ENCODE measurements at regions not wholly inside any gene's neighbourhood (a gene's known extent, or its start where the extent isn't known, plus 50 kb on each side); places are given as distances from the start of the nearest gene placed in this dataset.

DNA sequence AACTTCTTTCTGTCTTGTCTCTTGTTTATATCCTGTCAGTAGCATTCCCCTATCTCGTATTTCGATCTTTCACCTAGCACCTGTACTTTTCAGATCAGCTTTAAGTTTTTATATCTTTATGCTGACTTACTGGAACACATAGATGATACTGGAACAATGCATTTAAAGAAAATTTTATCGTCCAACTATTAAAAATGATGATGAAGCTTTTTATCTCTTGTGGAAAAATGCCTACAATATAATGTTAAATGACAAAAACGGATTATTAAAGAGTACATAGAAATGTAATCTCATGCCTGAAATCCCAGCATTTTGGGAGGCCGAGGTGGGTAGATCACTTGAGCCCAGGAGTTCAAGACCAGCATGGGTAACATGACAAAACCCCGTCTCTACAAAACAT lies 139.5 kb downstream of the ZPLD1 start:
- H3K9me3 ChIP-seq, result no peaks in the 10 kb centered on the region
- intact Hi-C loops (cut with DNase I), result no loop called here

DNA sequence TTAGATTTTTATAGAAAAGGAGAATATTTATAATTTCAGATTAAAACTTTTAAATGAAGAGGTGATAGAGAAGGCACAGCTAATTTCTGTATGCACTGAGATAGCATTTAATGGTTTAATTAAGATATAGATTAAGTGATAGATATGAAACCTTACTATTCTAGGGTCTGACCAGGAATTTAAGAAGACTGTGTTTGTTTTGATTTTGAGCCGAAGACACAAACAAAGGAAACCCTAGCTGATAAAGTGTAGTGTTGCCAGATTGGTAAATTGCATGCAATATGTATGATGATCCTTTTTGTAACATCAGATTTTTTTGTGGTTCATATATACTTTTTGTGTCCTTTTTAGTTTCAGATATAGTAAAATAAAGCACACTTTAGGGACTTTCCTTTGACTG lies 141.8 kb downstream of the ZPLD1 start:
- intact Hi-C loops (cut with DNase I), result no loop called here
- H3K27ac ChIP-seq, result no peak overlapping the region
- H3K27me3 ChIP-seq, result no peaks in the 10 kb centered on the region
- H3K36me3 ChIP-seq, result no peaks in the 10 kb centered on the region
- no peak for TF ChIP-seq POLR2AphosphoS5 (IDR thresholded peaks at IDR 0.05)
- no peak for TF ChIP-seq POLR2A (IDR thresholded peaks at IDR 0.05)
- TF ChIP-seq, protein P1, sequence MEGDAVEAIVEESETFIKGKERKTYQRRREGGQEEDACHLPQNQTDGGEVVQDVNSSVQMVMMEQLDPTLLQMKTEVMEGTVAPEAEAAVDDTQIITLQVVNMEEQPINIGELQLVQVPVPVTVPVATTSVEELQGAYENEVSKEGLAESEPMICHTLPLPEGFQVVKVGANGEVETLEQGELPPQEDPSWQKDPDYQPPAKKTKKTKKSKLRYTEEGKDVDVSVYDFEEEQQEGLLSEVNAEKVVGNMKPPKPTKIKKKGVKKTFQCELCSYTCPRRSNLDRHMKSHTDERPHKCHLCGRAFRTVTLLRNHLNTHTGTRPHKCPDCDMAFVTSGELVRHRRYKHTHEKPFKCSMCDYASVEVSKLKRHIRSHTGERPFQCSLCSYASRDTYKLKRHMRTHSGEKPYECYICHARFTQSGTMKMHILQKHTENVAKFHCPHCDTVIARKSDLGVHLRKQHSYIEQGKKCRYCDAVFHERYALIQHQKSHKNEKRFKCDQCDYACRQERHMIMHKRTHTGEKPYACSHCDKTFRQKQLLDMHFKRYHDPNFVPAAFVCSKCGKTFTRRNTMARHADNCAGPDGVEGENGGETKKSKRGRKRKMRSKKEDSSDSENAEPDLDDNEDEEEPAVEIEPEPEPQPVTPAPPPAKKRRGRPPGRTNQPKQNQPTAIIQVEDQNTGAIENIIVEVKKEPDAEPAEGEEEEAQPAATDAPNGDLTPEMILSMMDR (IDR thresholded peaks at IDR 0.05), result no peak
- TF ChIP-seq EP300 (IDR thresholded peaks at IDR 0.05), result no peak
- no peaks in the 10 kb centered on the region for H3K9me3 ChIP-seq
- WGBS, 2 donors, result 60 to 75% methylated on average over 1 of the region's 1 CpG
- H3K4me1 ChIP-seq, result no peaks in the 10 kb centered on the region
- no peak for DNase-seq
- no peak overlapping the region for H3K4me3 ChIP-seq

More for the DNA sequence above, 139.5 kb downstream of the ZPLD1 start:
- no peak overlapping the region for H3K27ac ChIP-seq
- no peaks in the 10 kb centered on the region for H3K4me1 ChIP-seq
- WGBS, 2 donors, result 63 to 78% methylated on average over 6 of the region's 6 CpGs
- H3K4me3 ChIP-seq, result no peak overlapping the region
- no peak for DNase-seq
- H3K27me3 ChIP-seq, result no peaks in the 10 kb centered on the region
- TF ChIP-seq POLR2A (IDR thresholded peaks at IDR 0.05) (no peak), POLR2AphosphoS5 (IDR thresholded peaks at IDR 0.05) (no peak), EP300 (IDR thresholded peaks at IDR 0.05) (no peak)
- TF ChIP-seq, protein P1 (IDR thresholded peaks at IDR 0.05), result no peak
- no peaks in the 10 kb centered on the region for H3K36me3 ChIP-seq

DNA sequence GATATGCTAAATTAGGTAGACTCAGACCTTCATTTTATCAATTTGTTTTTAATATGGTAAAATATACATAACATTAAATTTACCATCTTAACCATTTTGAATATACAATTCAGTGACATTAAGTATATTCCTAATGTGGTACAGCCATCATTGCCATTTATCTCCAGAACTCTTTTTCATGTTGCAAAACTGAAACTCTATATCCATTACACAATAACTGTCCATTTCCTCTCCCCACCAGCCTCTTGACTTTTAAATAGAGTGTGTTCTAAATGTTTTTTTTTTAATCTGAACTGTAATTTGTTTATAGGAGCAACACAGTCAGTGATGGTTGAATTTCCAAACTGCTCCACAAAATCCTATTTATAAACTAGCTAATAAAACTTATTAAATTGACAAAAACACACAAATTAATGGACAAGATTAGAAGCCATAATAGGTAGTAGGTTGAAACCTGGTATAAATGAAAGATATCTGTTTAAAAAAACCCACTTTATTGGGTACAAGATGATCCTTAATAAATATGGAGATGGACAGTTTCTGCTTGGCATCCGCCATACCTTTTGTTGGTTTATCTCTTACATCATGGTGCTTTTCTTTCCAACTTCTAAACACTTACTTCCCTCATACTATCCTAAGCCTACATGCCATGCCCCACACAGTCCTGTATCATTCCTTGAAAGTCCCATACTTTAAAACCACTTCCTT lies 142.4 kb downstream of the ZPLD1 start:
- TF ChIP-seq POLR2AphosphoS5 (IDR thresholded peaks at IDR 0.05), result no peak
- TF ChIP-seq POLR2A (IDR thresholded peaks at IDR 0.05), result no peak
- no peak for TF ChIP-seq EP300 (IDR thresholded peaks at IDR 0.05)
- TF ChIP-seq, protein P1 (IDR thresholded peaks at IDR 0.05), result no peak
- Histone ChIP-seq H3K27me3 (no peaks in the 10 kb centered on the region), H3K27ac (no peak overlapping the region), H3K9me3 (no peaks in the 10 kb centered on the region), H3K4me1 (no peaks in the 10 kb centered on the region), H3K4me3 (no peak overlapping the region), H3K36me3 (no peaks in the 10 kb centered on the region)
- intact Hi-C loops (cut with DNase I), result no loop called here
- WGBS, 2 donors, result 82 to 98% methylated on average over 1 of the region's 1 CpG
- DNase-seq, result no peak

DNA sequence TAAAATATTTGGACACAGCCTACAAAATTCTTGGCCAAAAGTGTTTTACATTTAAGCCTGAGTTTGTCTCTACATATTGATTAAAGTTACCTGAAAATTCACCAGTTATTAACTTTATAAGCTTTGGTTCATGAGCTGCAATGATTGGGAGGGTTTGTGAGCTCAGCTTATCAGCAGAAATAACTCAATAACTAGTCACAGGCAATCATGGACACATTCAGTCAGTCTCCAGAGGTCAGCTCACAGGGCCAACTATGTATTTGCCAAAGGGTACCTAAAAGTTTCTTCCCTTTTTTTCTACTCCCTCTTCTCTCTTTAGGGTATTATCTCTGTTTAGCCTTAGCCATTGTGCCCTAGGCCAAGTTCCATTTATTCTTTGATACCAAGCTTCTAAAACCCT lies 145.9 kb downstream of the ZPLD1 start:
- intact Hi-C loops (cut with DNase I), result no loop called here
- DNase-seq, result no peak
- Histone ChIP-seq H3K9me3 (no peaks in the 10 kb centered on the region), H3K27me3 (no peaks in the 10 kb centered on the region), H3K36me3 (no peaks in the 10 kb centered on the region), H3K4me1 (no peaks in the 10 kb centered on the region), H3K27ac (no peak overlapping the region), H3K4me3 (no peak overlapping the region)
- TF ChIP-seq EP300 (IDR thresholded peaks at IDR 0.05) (no peak), POLR2A (IDR thresholded peaks at IDR 0.05) (no peak), POLR2AphosphoS5 (IDR thresholded peaks at IDR 0.05) (no peak)
- TF ChIP-seq, protein P1 (IDR thresholded peaks at IDR 0.05), result no peak

DNA sequence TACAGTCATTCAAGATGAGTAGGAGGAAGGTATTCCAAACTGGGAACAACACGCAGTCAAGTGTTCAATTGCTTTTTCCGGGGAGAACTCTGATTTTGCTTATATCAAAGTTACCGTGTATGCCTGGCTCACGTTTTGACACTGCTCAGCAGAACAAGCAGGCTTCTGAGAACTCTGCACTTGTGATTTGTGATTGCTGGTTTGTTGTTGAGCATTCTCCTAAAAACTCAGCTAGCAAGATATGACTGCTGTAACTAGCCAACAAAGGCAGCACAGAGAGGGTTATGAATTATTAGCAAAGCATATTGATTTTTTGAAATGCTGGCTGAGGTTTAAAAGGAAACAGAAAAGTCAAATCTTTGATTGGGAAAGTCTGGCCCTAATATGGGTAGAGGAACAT lies 151.7 kb downstream of the ZPLD1 start:
- no peak for DNase-seq
- Histone ChIP-seq H3K9me3 (no peaks in the 10 kb centered on the region), H3K27ac (no peak overlapping the region), H3K27me3 (no peaks in the 10 kb centered on the region), H3K36me3 (no peaks in the 10 kb centered on the region), H3K4me3 (no peak overlapping the region), H3K4me1 (no peaks in the 10 kb centered on the region)
- TF ChIP-seq, protein P1 (IDR thresholded peaks at IDR 0.05), result no peak
- no peak for TF ChIP-seq EP300 (IDR thresholded peaks at IDR 0.05)
- TF ChIP-seq POLR2AphosphoS5 (IDR thresholded peaks at IDR 0.05), result no peak
- no peak for TF ChIP-seq POLR2A (IDR thresholded peaks at IDR 0.05)
- WGBS, 2 donors, result 82 to 84% methylated on average over 4 of the region's 4 CpGs
- intact Hi-C loops (cut with DNase I), result no loop called here

Measured in sigmoid colon (tissue), 6 donors.